Ishikawa (cell line): ENCODE measurements at regions not wholly inside any gene's neighbourhood (a gene's known extent, or its start where the extent isn't known, plus 50 kb on each side); places are given as distances from the start of the nearest gene placed in this dataset.

Experiments used
- NFIC ChIP-seq: IDR thresholded peaks from 2 replicates; pipeline ENCODE4 v1.6.1; 2012
- RAD21 ChIP-seq: IDR thresholded peaks from 2 replicates; pipeline ENCODE4 v1.6.1; 2012; ENCODE audit warnings: low read depth
- TAF1 ChIP-seq: IDR thresholded peaks from 2 replicates; pipeline ENCODE4 v1.6.1; 2012; ENCODE audit warnings: low read depth, mild to moderate bottlenecking
- ZBTB7A ChIP-seq: IDR thresholded peaks from 2 replicates; pipeline ENCODE4 v1.6.1; 2012; ENCODE audit warnings: low read depth

GRCh38 chr3:40593351-40593750, 68.6 kb downstream of the ZNF621 start:
- TF ChIP-seq TAF1: no peak
- no peak for TF ChIP-seq RAD21
- TF ChIP-seq NFIC: no peak
- no peak for TF ChIP-seq ZBTB7A
